ENCODE measurements at regions not wholly inside any gene's neighbourhood (a gene's known extent, or its start where the extent isn't known, plus 50 kb on each side); places are given as distances from the start of the nearest gene placed in this dataset.
"Not testable (repeated sequence)": the region's sequence is repeated elsewhere in the genome, so short reads cannot be mapped to it uniquely, and the experiment has no call there.

DNA sequence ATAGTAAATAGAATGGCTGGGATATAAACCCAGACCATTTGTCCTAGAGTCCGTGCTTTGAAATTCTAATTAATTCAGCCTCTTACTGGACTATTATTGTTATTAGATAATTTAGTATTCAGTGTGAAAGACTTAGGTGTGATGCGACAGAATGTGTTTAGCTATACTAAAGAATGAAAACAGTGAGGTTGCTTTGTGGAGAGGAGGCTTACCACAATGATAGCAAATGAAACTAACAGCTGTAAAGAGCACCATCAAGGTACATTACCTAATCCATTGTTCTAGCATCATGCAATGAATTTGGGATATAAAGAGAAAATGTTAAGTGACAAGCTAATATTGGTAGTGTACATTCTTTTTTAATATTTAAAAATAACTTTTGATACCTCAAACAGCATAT lies 911.1 kb downstream of the KCNT2 start:
- no peak for DNase-seq (ENCODE audit: low read depth)
- in situ Hi-C loops (cut with HindIII; ENCODE audit: low pct_unique_long_range_greater_than_20kb, low sequenced_read_pairs): no loop called here

DNA sequence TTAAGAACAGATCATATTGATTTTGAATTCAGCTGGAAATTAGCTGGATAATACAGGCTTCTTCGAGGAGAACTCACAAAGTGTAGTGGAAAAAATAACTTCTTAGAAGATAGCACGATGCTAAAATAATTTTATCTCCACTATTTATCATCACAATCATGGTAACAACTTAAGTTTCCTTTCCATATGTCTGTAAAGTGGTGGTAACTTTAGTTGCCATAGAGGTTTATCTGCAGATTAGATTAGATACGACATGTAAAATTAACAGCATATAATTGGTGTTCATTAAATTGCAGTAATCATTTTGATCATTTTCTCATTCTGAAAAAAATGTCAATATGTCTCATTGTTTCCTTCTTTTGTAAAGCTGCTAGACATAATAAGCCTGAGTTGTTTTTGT lies 921.5 kb downstream of the KCNT2 start:
- no peak for DNase-seq (ENCODE audit: low read depth)
- in situ Hi-C loops (cut with HindIII; ENCODE audit: low pct_unique_long_range_greater_than_20kb, low sequenced_read_pairs): no loop called here

DNA sequence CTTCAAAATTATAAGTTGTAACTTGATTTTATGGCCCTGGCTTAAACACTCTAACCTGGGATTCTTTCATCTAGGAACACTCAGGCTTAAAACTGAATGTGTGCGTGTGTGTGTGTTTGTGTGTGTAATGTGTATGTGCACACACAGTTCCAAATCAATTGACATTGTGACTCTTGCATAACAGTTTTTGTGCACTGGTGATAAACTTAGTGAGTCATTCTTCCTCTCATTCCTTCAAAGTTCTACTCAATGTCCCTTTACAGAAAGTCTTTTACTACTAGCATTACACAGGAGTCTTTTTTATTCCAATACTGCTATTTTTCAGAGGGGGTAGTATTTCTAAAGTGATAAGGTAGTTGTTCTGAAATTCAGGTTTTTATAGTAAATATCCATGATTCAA lies 943.6 kb downstream of the KCNT2 start:
- in situ Hi-C loops (cut with HindIII; ENCODE audit: low pct_unique_long_range_greater_than_20kb, low sequenced_read_pairs): no loop called here
- no peak for DNase-seq (ENCODE audit: low read depth)

DNA sequence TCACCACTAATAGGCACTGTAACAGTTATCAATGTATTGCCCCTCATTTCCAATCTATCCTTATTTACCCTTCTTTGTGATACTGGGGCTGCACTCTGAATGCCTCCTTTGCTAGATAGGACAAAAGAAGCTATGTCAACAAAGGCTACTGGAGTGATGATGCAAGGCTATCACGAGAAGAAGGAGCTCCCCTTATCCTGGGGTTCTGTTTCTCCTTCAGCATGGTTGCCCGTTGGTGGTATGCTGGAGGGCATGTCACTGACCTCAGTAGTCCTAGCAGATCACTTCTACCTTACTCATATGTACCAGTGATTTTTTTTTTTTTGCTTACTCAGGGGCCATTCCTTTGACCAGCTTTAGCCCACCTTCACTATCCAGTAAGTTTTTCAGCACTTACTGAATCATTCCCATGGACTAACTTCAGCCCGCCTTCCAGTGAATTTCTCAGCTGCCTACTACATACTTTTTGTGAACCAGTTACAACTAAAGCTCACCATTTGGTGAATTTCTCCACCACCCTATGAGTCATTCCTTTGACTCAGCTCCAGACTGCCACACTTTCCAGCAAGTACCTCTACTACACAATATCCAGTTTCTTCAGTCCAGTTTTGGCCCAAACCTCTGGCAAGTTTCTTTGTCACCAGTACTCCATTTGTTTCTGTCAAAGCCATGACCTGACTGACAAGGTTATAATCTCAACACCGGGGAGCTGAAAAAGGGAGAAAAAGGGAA lies 944.5 kb downstream of the KCNT2 start:
- DNase-seq (ENCODE audit: low read depth): peak; percentile 41
- in situ Hi-C loops (cut with HindIII; ENCODE audit: low pct_unique_long_range_greater_than_20kb, low sequenced_read_pairs): no loop called here

DNA sequence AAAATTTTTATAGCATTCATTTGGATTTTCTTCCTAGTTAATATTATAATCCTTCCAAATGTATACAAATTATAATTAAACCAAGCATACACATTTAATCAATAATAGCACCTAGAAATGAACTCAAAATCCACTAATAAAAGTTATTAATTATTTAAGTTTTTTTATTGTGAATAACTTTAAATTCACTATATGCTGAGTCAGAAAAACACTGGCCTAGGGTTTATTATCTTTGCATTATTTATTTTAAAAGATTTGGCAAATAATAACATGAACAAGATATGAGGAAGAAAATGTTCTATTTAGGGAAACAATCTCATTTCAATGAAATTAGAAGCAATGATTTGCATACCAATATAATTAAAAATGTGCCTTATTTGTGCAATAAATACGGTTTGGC lies 951.5 kb downstream of the KCNT2 start:
- DNase-seq (ENCODE audit: low read depth): no peak
- in situ Hi-C loops (cut with HindIII; ENCODE audit: low pct_unique_long_range_greater_than_20kb, low sequenced_read_pairs): no loop called here

DNA sequence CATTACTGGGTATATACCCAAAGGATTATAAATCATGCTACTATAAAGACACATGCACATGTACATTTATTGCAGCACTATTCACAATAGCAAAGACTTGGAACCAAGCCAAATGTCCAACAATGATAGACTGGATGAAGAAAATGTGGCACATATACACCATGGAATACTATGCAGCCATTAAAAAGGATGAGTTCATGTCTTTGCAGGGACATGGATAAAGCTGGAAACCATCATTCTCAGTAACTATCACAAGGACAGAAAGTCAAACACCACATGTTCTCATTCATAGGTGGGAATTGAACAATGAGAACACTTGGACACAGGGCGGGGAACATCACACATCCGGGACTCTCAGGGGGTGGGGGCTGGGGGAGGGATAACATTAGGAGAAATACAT lies 959.4 kb downstream of the KCNT2 start:
- in situ Hi-C loops (cut with HindIII; ENCODE audit: low pct_unique_long_range_greater_than_20kb, low sequenced_read_pairs); DNase-seq (ENCODE audit: low read depth): not testable (repeated sequence)

DNA sequence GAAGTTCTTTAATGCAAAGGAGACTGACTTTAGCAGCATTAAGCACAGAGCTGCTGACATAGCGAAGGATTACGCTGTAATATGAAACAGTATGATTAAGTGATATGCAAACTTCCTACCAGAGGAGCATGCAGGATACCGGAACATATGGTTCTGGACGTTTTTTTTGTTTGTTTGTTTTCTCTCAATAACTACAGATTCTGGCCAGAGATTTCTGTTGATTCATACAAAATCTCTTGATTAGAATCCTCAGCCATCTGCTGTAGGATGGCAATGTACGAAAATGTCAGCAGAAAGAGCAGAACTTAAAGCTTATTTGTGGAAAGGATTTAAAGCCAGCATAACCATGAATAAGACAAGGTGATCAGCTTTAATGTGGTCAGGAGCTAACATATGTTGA lies 970.7 kb downstream of the KCNT2 start:
- in situ Hi-C loops (cut with HindIII; ENCODE audit: low pct_unique_long_range_greater_than_20kb, low sequenced_read_pairs): no loop called here
- no peak for DNase-seq (ENCODE audit: low read depth)

DNA sequence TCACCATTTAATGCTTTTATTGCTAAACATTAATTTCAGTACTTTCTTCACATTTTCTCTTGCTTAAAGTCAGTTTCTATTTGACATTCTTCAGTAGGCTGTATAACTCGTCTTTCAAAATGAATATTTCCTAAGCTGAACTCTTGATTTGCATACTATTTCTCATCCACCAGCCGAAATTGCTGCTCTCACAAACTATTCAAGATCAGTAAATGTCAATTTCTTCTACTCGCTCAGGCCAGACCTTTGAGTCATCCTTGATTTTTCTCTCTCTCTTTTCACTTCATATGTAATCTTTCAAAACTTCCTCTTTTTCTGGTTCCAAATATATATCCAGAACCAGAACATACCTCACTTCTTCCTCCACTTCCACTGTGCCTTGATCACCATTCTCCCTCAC lies 990.0 kb downstream of the KCNT2 start:
- in situ Hi-C loops (cut with HindIII; ENCODE audit: low pct_unique_long_range_greater_than_20kb, low sequenced_read_pairs): no loop called here
- no peak for DNase-seq (ENCODE audit: low read depth)

DNA sequence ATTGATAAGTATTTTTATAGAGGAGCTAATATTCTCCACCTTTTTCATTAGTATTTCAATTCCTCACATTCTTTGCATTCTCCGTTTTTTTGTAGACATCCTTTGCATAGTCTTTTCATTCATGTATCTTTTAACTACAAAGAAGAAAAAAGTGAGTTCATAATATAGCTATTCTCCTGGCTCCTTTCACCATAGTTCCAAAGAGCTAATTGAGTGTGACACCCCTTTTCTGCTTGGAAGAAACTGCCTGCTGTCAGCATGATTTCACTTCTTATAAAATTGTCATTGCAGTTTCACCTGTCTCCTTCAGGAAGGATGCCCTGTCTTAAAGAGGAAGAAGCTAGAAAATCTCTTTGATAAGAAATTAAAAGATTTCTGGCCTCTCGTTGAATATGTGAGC lies 991.1 kb downstream of the KCNT2 start:
- in situ Hi-C loops (cut with HindIII; ENCODE audit: low pct_unique_long_range_greater_than_20kb, low sequenced_read_pairs): no loop called here
- DNase-seq (ENCODE audit: low read depth): no peak

DNA sequence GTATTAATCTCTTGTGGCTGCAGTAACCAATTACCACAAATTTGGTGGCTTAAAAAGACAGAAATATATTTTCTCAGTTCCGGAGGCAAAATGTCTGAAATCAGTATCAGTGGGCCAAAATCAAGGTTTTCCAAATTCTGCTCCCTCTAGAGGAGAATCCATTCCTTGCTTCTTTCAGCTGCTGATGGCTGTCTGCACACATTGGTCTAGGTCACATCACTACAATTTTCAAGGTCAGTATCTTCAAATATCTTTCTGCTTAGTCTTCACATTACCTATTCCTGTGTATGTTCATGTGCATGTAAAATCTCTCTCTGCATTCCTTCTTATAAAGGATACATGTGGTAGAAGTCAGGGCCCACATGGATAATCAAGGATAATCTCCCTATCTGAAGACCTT lies 999.4 kb downstream of the KCNT2 start:
- in situ Hi-C loops (cut with HindIII; ENCODE audit: low pct_unique_long_range_greater_than_20kb, low sequenced_read_pairs): no loop called here
- no peak for DNase-seq (ENCODE audit: low read depth)

DNA sequence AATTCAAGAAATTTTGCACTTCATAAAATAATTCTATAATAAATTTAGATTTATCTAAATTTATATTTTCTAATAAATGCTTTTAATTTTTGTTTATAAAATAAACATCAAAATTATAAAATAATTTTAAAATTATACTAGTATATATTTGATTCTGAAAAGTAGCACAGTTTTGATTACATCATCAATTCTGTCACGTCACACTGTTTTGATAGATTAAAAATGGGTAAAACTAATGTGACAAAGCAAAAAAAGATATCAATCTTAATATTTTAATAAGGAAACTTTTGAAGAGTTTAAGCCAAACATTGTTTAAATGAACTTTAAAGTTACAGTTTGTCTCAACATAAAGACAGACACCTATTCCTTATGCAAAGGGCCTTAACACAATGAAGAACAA lies 1001.8 kb downstream of the KCNT2 start:
- in situ Hi-C loops (cut with HindIII; ENCODE audit: low pct_unique_long_range_greater_than_20kb, low sequenced_read_pairs): no loop called here
- DNase-seq (ENCODE audit: low read depth): no peak

DNA sequence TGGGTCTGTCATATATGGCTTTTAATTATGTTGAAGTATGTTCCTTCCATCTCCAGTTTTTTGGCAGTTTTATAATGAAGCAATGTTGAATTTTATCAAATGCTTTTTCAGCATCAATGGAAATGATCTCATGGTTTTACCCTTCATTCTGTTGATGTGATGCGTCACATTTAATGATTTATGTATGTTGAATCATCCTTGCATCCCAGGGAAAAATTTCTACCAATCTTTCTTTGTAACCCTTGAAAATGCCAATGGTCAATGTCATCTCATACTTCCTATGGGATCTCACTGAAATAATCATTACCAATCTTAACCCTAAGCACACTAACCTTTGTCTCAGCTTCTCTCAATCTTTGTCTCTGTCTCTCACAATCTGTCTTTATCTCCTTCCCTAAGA lies 1004.0 kb downstream of the KCNT2 start:
- peak; percentile 39 for DNase-seq (ENCODE audit: low read depth)
- in situ Hi-C loops (cut with HindIII; ENCODE audit: low pct_unique_long_range_greater_than_20kb, low sequenced_read_pairs): no loop called here

DNA sequence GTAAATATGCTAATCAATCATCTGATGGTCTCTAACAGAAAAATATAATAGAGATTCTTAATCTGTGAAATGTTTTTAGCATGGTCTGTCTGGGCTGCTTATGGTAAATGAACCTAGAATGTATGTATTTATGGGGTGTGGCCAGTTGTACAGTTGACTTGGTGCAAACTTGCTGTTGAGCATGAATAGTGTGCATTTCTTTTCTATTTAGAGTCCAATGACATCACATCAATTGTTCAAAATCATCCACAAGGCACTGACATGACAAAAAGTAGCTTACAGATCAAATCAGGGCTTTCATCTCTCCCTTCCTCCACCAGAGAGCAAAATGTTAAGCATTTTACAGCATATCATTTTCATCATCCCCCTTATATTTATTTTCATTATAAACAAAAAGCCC lies 1010.3 kb downstream of the KCNT2 start:
- in situ Hi-C loops (cut with HindIII; ENCODE audit: low pct_unique_long_range_greater_than_20kb, low sequenced_read_pairs): no loop called here
- no peak for DNase-seq (ENCODE audit: low read depth)

DNA sequence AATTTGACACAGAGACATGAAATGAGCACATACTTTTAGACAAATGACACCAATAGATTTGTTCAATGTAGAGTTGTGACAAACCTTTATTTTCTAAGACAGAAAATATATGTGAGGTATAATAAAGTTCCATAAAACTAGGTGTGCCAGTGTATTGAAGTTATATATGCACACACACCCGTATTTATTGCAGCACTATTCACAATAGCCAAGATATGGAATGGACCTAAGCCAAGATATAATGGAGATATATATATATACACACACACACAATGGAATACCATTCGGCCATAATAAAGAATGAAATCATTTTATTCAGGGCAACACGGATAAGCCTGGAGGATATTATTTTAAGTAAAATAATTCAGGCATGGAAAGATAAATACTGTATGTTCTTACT lies 1013.5 kb downstream of the KCNT2 start:
- DNase-seq (ENCODE audit: low read depth): no peak
- in situ Hi-C loops (cut with HindIII; ENCODE audit: low pct_unique_long_range_greater_than_20kb, low sequenced_read_pairs): no loop called here

DNA sequence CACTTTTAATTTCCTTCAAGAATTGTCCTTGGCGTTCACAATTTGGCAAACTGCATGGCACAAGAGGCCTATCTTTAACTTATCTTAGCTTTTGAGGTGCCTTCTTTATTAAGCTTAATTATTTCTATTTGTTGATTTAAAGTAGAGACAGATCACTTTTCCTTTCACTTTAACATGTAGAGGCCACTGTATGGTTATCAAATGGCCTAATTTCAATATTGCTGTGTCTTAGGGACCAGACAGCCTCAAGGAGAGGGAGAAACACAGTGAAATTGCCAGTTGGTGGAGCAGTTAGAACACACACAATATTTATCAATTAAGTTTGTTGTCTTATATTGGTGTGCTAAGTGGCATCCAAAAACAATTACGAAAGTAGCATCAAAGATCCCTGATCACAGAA lies 1013.9 kb downstream of the KCNT2 start:
- in situ Hi-C loops (cut with HindIII; ENCODE audit: low pct_unique_long_range_greater_than_20kb, low sequenced_read_pairs): no loop called here
- DNase-seq (ENCODE audit: low read depth): no peak

DNA sequence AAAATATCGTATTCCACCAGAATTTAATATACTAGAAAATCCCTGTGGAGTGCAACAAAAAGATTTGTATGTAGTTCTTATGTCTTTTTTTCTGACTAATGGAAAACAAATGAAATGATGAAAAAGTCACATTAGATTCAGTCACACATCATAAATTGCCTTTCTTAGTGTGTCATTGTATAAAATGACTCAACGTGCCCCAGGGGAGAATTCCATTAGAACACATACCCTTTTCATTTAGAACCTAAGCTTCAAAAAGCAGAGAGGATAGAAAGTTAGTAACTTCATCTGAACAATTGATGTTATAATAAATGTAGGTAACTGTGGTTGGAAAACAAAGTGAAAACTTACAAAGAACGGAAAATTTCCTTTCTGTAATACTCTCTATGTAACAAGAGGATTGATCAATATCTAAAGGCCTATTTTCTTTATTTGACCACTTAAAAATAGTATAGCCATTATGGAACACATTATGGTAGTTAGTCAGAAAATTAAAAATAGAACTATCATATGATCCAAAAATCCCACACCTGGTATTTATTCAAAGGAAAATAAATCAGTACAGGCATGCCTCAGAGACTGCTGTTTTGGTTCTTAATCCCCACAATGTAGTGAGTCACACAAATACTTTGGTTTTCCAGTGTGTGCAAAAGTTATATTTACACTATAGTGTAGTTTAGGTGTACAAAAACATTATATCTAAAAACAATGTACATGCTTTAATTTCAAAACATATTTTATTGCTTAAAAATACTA lies 1016.1 kb downstream of the KCNT2 start:
- in situ Hi-C loops (cut with HindIII; ENCODE audit: low pct_unique_long_range_greater_than_20kb, low sequenced_read_pairs): no loop called here
- peak; percentile 76 for DNase-seq (ENCODE audit: low read depth)

DNA sequence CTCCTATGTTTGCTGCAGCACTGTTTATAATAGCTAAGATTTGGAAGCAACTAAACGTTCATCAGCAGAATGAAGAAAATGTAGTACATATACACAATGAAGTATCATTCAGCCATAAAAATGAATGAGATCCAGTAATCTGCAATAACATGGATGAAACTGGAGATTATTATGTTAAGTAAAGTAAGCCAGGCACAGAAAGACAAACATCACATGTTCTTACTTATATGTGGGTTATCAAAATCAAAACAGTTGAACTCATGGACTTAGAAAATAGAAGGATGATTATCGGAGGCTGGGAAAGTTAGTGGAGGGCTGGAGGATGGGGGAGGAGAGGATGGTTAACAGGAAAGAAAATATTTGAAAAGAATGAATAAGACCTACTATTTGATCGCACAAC lies 1017.6 kb downstream of the KCNT2 start:
- peak; percentile 73 for DNase-seq (ENCODE audit: low read depth)
- in situ Hi-C loops (cut with HindIII; ENCODE audit: low pct_unique_long_range_greater_than_20kb, low sequenced_read_pairs): no loop called here

DNA sequence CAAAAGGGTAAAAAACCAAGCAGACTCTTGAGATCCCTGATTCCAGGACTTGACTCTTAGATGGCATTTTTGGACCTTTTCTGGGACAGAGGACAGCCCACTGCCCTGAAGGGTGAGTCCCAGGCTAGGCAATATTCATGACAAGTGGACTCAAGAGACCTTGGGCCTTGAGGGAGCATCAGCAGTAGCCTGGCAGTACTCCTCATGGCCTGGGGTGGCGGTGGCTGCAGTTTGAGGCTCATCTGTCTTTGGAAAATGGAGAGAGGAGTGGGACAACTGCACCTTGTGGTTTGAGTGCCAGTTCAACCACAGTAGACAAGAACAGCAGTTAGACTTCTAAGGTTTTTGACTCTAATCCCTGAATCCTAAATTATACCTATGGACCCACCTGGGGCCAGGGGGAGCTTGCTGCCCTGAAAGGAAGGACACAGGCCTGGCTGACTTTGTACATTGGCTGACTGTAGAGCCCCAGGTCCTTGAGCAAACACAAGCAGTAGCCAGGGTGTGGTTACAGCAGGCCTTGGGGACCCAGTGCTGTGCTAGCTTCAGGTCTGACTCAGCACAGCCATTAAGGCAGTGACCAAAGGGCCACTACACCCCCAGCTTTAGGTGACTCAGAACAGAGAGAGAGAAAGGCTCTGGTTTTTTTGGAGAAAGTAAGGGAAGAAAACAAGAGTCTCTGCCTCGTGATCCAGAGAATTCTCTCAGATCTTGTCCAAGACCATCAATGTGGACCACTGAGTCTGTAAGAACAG lies 1023.2 kb downstream of the KCNT2 start:
- DNase-seq (ENCODE audit: low read depth): peak; percentile 18
- in situ Hi-C loops (cut with HindIII; ENCODE audit: low pct_unique_long_range_greater_than_20kb, low sequenced_read_pairs): no loop called here

DNA sequence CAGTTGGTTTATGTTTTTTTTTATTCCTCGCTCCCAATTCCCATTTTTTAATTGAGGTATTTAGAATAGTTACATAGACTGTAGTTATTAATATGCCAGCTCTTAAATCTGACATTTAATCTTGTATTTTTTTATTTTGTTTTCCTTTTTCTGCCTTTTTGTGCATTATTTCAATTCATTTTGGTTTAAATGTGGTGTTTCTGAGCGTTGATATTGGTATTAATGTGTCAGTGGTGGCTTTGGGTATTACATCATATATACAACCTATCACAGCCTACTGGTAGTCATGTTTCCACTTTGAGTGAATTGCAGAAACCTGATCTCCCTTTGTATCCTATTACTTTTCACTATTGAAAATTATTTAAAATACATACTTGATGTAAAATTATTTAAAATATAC lies 1027.3 kb downstream of the KCNT2 start:
- DNase-seq (ENCODE audit: low read depth): no peak
- in situ Hi-C loops (cut with HindIII; ENCODE audit: low pct_unique_long_range_greater_than_20kb, low sequenced_read_pairs): no loop called here

Data from Caki2 (cell line).